GM10266 (cell line): ENCODE measurements at regions not wholly inside any gene's neighbourhood (a gene's known extent, or its start where the extent isn't known, plus 50 kb on each side); places are given as distances from the start of the nearest gene placed in this dataset.

Experiments used
- DNase-seq: peaks from one replicate; pipeline ENCODE4 v3.0.0; 2012; ENCODE audit errors: extremely low spot score
- CTCF ChIP-seq: IDR thresholded peaks from 2 replicates; pipeline ENCODE4 v1.5.1; 2012; ENCODE audit warnings: mild to moderate bottlenecking, low read depth; ENCODE audit not compliant: control insufficient read depth, insufficient read depth; ENCODE audit errors: missing control alignments

- no peak for TF ChIP-seq CTCF
- DNase-seq: no peak
Measured at GRCh38 chr5:57396701-57397100, 85.9 kb downstream of the ACTBL2 start.

GRCh38 chr5:57394421-57395210 lies 88.0 kb downstream of the ACTBL2 start:
- no peak for DNase-seq
- no peak for TF ChIP-seq CTCF

GRCh38 chr5:57386958-57387357 lies 95.7 kb downstream of the ACTBL2 start:
- no peak for DNase-seq
- TF ChIP-seq CTCF: no peak

GRCh38 chr5:57383093-57383861 lies 99.3 kb downstream of the ACTBL2 start:
- DNase-seq: no peak
- no peak for TF ChIP-seq CTCF

- no peak for DNase-seq
- no peak for TF ChIP-seq CTCF
Measured at GRCh38 chr5:57382655-57383054, 100.0 kb downstream of the ACTBL2 start.

- no peak for DNase-seq
- no peak for TF ChIP-seq CTCF
Measured at GRCh38 chr5:57370376-57370775, 112.2 kb downstream of the ACTBL2 start.

GRCh38 chr5:57368010-57368409 lies 114.6 kb downstream of the ACTBL2 start:
- no peak for TF ChIP-seq CTCF
- DNase-seq: no peak
